Mucosa of gallbladder (tissue), 1 donor: ENCODE measurements at regions not wholly inside any gene's neighbourhood (a gene's known extent, or its start where the extent isn't known, plus 50 kb on each side); places are given as distances from the start of the nearest gene placed in this dataset.
A peak's percentile ranks its signal among the peaks of the same experiment; 100 is the strongest.
"Not testable (repeated sequence)": the region's sequence is repeated elsewhere in the genome, so short reads cannot be mapped to it uniquely, and the experiment has no call there.

Experiments used
- DNase-seq: peaks from one replicate; pipeline ENCODE4 v3.0.0-alpha.2; 2020; ENCODE audit warnings: low spot score
- donor health status: DM: no; HTN: no; CAD: no.

GRCh38 chr5:118378959-118379358, 609.4 kb downstream of the DTWD2 start:
- no peak for DNase-seq

- DNase-seq = no peak
These were observed 610.9 kb downstream of the DTWD2 start for GRCh38 chr5:118377420-118377819.

- peak; percentile 13 for DNase-seq
These were observed 616.1 kb downstream of the DTWD2 start for GRCh38 chr5:118371973-118372831.

GRCh38 chr5:118366429-118366828, 621.9 kb downstream of the DTWD2 start:
- DNase-seq = no peak

GRCh38 chr5:118365718-118366117, 622.6 kb downstream of the DTWD2 start:
- DNase-seq = no peak

GRCh38 chr5:118354797-118355196, 633.5 kb downstream of the DTWD2 start:
- DNase-seq = no peak

GRCh38 chr5:118353970-118354369, 634.4 kb downstream of the DTWD2 start:
- DNase-seq = no peak

GRCh38 chr5:118336468-118336867, 651.9 kb downstream of the DTWD2 start:
- DNase-seq = no peak

- DNase-seq = no peak
These were observed 661.0 kb downstream of the DTWD2 start for GRCh38 chr5:118327389-118327788.

GRCh38 chr5:118326481-118327045, 661.8 kb downstream of the DTWD2 start:
- no peak for DNase-seq

GRCh38 chr5:118325931-118326330, 662.4 kb downstream of the DTWD2 start:
- DNase-seq = no peak

- DNase-seq = not testable (repeated sequence)
These were observed 664.6 kb downstream of the DTWD2 start for GRCh38 chr5:118323723-118324122.

- DNase-seq = no peak
These were observed 667.3 kb downstream of the DTWD2 start for GRCh38 chr5:118321081-118321480.

- DNase-seq = no peak
These were observed 668.2 kb downstream of the DTWD2 start for GRCh38 chr5:118320121-118320520.

- DNase-seq = no peak
These were observed 673.4 kb downstream of the DTWD2 start for GRCh38 chr5:118314931-118315330.

- no peak for DNase-seq
These were observed 677.1 kb downstream of the DTWD2 start for GRCh38 chr5:118311103-118311819.

- no peak for DNase-seq
These were observed 677.9 kb downstream of the DTWD2 start for GRCh38 chr5:118310401-118310800.

GRCh38 chr5:118303296-118303695, 685.1 kb downstream of the DTWD2 start:
- no peak for DNase-seq

- DNase-seq = no peak
These were observed 685.6 kb downstream of the DTWD2 start for GRCh38 chr5:118302786-118303185.

- no peak for DNase-seq
These were observed 686.7 kb downstream of the DTWD2 start for GRCh38 chr5:118301696-118302095.

- no peak for DNase-seq
These were observed 693.3 kb downstream of the DTWD2 start for GRCh38 chr5:118295045-118295444.

GRCh38 chr5:118293378-118293777, 695.0 kb downstream of the DTWD2 start:
- no peak for DNase-seq

GRCh38 chr5:118290204-118290603, 698.1 kb downstream of the DTWD2 start:
- DNase-seq = no peak
